ENCODE measurements at regions not wholly inside any gene's neighbourhood (a gene's known extent, or its start where the extent isn't known, plus 50 kb on each side); places are given as distances from the start of the nearest gene placed in this dataset.
A peak's percentile ranks its signal among the peaks of the same experiment; 100 is the strongest.

GRCh38 chr4:15153662-15154061, 151.4 kb downstream of the CPEB2 start:
- H3K27ac ChIP-seq = peak overlapping the region in 1 of 2 donors; percentile 10
- DNase-seq (ENCODE audit: low spot score in 2 of 2) = no peak
- intact Hi-C loops (cut with DNase I) = no loop called here
- H3K9me3 ChIP-seq = no peaks in the 10 kb centered on the region
- no peaks in the 10 kb centered on the region for H3K27me3 ChIP-seq
- H3K36me3 ChIP-seq = no peaks in the 10 kb centered on the region
- TF ChIP-seq CTCF (IDR thresholded peaks at IDR 0.05) = no peak
- peaks cover 11 to 15% of the 10 kb centered on the region in 2 donors for H3K4me1 ChIP-seq
- H3K4me3 ChIP-seq = no peak overlapping the region

DNA sequence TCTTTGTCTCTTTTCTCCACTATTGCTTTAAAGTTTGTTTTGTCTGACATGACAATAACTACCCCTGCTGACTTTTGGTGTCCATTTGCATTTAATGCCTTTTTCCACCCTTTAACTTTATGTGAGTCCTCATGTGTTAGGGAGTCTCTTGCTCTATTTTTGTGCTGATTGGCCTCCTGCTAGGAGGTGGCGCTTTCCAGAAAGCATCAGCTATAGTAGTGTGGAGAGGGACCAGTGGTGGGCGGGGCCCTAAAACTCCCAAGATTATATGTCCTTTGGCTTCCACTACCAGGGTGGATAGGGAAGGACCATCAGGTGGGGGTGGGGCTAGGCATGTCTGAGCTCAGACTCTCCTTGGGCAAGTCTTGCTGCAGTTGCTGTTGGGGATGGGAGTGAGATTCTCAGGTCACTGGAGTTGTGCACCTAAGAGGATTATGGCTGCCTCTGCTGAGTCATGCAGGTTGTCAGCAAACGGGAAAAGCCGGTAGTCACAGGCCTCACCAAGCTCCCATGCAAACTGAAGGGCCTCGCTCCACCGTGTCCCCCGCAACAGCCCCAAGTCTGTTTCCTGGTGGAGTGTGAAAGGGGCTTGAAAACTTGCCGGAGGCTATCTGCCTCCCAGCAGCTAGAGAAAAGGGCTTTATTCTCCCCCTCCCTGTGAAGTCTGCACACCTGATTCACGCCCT, 156.3 kb downstream of the CPEB2 start:
- Histone ChIP-seq H3K4me3 (no peak overlapping the region), H3K36me3 (no peaks in the 10 kb centered on the region), H3K9me3 (no peaks in the 10 kb centered on the region), H3K4me1 (no peaks in the 10 kb centered on the region), H3K27ac (no peak overlapping the region), H3K27me3 (no peaks in the 10 kb centered on the region)
- intact Hi-C loops (cut with DNase I) = no loop called here
- TF ChIP-seq CTCF (IDR thresholded peaks at IDR 0.05) = no peak
- DNase-seq (ENCODE audit: low spot score in 2 of 2) = no peak

- H3K36me3 ChIP-seq = no peaks in the 10 kb centered on the region
- H3K4me1 ChIP-seq = no peaks in the 10 kb centered on the region
- no peak overlapping the region for H3K27ac ChIP-seq
- H3K27me3 ChIP-seq = no peaks in the 10 kb centered on the region
- TF ChIP-seq CTCF (IDR thresholded peaks at IDR 0.05) = no peak
- H3K9me3 ChIP-seq = no peaks in the 10 kb centered on the region
- no peak for DNase-seq (ENCODE audit: low spot score in 2 of 2)
- no peak overlapping the region for H3K4me3 ChIP-seq
- intact Hi-C loops (cut with DNase I) = loop anchor here (5.0 kb wide), 1 partner anchor 157 kb away; the partner anchor contains the start of gene CPEB2
These were observed 157.3 kb downstream of the CPEB2 start for GRCh38 chr4:15159477-15160019.

DNA sequence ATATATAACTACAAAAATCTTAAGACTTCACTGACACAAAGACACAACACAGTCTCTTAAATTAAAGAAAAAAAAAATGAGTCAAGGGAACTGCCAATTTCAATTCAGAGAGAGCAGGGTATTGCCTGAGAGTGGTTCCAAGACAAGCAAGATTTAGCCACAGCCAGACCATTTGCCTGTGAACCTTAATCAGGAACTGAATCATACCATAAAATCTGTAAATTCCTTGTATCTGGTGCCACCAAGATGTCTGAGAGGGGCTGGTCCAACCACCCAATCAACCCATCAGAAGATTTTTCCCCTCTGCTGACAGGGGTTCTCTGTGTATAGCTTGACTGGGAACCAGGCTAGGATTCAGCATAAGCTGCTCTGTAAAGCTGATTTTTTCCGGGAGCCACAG, 159.2 kb downstream of the CPEB2 start:
- DNase-seq (ENCODE audit: low spot score in 2 of 2) = no peak
- H3K4me1 ChIP-seq = no peaks in the 10 kb centered on the region
- H3K27ac ChIP-seq = no peak overlapping the region
- intact Hi-C loops (cut with DNase I) = loop anchor here (5.0 kb wide), 1 partner anchor 159 kb away; the partner anchor contains the start of gene CPEB2
- no peaks in the 10 kb centered on the region for H3K9me3 ChIP-seq
- TF ChIP-seq CTCF (IDR thresholded peaks at IDR 0.05) = no peak
- H3K27me3 ChIP-seq = no peaks in the 10 kb centered on the region
- H3K36me3 ChIP-seq = no peaks in the 10 kb centered on the region
- no peak overlapping the region for H3K4me3 ChIP-seq

GRCh38 chr4:15162046-15162445, 159.8 kb downstream of the CPEB2 start:
- no peaks in the 10 kb centered on the region for H3K27me3 ChIP-seq
- no peaks in the 10 kb centered on the region for H3K4me1 ChIP-seq
- no peak overlapping the region for H3K4me3 ChIP-seq
- no peak for DNase-seq (ENCODE audit: low spot score in 2 of 2)
- intact Hi-C loops (cut with DNase I) = loop anchor here (5.0 kb wide), 1 partner anchor 160 kb away; the partner anchor contains the start of gene CPEB2
- no peak for TF ChIP-seq CTCF (IDR thresholded peaks at IDR 0.05)
- H3K9me3 ChIP-seq = no peaks in the 10 kb centered on the region
- H3K27ac ChIP-seq = no peak overlapping the region
- no peaks in the 10 kb centered on the region for H3K36me3 ChIP-seq

Data from ascending aorta (tissue), 2 donors.